Ishikawa (cell line): ENCODE measurements at regions not wholly inside any gene's neighbourhood (a gene's known extent, or its start where the extent isn't known, plus 50 kb on each side); places are given as distances from the start of the nearest gene placed in this dataset.

Experiments
- CEBPB ChIP-seq: IDR thresholded peaks from 2 replicates; pipeline ENCODE4 v1.6.1; 2012
- CREB1 ChIP-seq: IDR thresholded peaks from 2 replicates; pipeline ENCODE4 v1.6.1; 2012; ENCODE audit warnings: low read depth
- EGR1 ChIP-seq: IDR thresholded peaks from 2 replicates; pipeline ENCODE4 v1.6.1; 2012
- EP300 ChIP-seq: IDR thresholded peaks from 2 replicates; pipeline ENCODE4 v1.6.1; 2012; ENCODE audit warnings: borderline replicate concordance
- FOXM1 ChIP-seq: IDR thresholded peaks from 2 replicates; pipeline ENCODE4 v1.6.1; 2012; ENCODE audit warnings: low read depth, borderline replicate concordance
- NFIC ChIP-seq: IDR thresholded peaks from 2 replicates; pipeline ENCODE4 v1.6.1; 2012
- RAD21 ChIP-seq: IDR thresholded peaks from 2 replicates; pipeline ENCODE4 v1.6.1; 2012; ENCODE audit warnings: low read depth
- TAF1 ChIP-seq: IDR thresholded peaks from 2 replicates; pipeline ENCODE4 v1.6.1; 2012; ENCODE audit warnings: low read depth, mild to moderate bottlenecking
- TCF12 ChIP-seq: IDR thresholded peaks from 2 replicates; pipeline ENCODE4 v1.6.1; 2012; ENCODE audit warnings: low read depth
- TEAD4 ChIP-seq: IDR thresholded peaks from 2 replicates; pipeline ENCODE4 v1.6.1; 2012
- YY1 ChIP-seq: IDR thresholded peaks from 2 replicates; pipeline ENCODE4 v1.6.1; 2012; ENCODE audit warnings: low read depth
- ZBTB7A ChIP-seq: IDR thresholded peaks from 2 replicates; pipeline ENCODE4 v1.6.1; 2012; ENCODE audit warnings: low read depth
- TF ChIP-seq, protein P1 (sequence below): IDR thresholded peaks from 2 replicates; pipeline ENCODE4 v1.6.1; 2012; ENCODE audit warnings: low read depth, mild to moderate bottlenecking
- TF ChIP-seq, protein P2 (sequence below): IDR thresholded peaks from 2 replicates; pipeline ENCODE4 v1.6.1; 2012
- TF ChIP-seq, protein P3 (sequence below): IDR thresholded peaks from 2 replicates; pipeline ENCODE4 v1.6.1; 2012

- TF ChIP-seq TAF1: no peak
- TF ChIP-seq, protein P1, sequence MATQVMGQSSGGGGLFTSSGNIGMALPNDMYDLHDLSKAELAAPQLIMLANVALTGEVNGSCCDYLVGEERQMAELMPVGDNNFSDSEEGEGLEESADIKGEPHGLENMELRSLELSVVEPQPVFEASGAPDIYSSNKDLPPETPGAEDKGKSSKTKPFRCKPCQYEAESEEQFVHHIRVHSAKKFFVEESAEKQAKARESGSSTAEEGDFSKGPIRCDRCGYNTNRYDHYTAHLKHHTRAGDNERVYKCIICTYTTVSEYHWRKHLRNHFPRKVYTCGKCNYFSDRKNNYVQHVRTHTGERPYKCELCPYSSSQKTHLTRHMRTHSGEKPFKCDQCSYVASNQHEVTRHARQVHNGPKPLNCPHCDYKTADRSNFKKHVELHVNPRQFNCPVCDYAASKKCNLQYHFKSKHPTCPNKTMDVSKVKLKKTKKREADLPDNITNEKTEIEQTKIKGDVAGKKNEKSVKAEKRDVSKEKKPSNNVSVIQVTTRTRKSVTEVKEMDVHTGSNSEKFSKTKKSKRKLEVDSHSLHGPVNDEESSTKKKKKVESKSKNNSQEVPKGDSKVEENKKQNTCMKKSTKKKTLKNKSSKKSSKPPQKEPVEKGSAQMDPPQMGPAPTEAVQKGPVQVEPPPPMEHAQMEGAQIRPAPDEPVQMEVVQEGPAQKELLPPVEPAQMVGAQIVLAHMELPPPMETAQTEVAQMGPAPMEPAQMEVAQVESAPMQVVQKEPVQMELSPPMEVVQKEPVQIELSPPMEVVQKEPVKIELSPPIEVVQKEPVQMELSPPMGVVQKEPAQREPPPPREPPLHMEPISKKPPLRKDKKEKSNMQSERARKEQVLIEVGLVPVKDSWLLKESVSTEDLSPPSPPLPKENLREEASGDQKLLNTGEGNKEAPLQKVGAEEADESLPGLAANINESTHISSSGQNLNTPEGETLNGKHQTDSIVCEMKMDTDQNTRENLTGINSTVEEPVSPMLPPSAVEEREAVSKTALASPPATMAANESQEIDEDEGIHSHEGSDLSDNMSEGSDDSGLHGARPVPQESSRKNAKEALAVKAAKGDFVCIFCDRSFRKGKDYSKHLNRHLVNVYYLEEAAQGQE: no peak
Observed at GRCh38 chr12:93039062-93039461, 110.0 kb upstream of the EEA1 start.

DNA sequence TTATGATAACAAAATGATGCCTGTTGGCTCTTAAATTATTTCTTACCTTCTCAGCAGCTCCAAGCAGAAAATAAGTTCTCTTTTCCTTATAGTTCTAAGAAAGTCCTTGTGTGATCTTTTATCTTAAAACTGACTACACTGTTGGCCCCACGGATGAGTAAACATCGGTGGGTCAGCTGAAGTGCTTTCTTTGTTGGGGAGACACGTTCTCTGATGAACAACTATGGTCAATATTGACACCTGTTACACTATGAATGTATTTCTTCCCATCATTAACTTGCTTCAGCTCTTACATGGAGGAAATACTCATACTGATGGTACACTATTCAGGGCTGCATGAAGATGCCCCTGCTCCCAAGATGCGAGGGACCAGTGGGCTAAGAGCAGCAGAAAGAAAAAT, 110.8 kb upstream of the EEA1 start:
- TF ChIP-seq TEAD4: no peak
- TF ChIP-seq FOXM1: no peak
- TF ChIP-seq TCF12: no peak

DNA sequence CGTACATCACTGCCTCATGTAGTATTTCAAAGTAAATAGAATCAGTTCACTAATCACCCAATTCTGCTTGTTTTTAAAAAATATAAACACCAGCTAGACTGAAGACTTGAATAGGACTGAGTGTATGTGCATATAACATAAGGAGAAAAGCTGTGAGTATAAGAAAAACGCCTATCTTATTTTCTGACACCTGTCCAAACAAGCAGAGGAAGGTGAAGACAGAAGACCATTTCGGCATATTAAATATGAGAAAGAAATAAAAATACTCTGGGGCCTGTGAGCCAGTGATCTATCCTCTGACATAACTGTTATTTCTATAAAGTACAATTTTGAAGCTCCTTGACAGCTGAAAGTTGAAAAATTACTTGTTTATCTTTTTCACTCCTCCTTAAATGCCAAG, 111.3 kb upstream of the EEA1 start:
- no peak for TF ChIP-seq CREB1
- no peak for TF ChIP-seq TCF12
- TF ChIP-seq RAD21: no peak
- no peak for TF ChIP-seq TAF1
- TF ChIP-seq ZBTB7A: no peak
- TF ChIP-seq, protein P2, sequence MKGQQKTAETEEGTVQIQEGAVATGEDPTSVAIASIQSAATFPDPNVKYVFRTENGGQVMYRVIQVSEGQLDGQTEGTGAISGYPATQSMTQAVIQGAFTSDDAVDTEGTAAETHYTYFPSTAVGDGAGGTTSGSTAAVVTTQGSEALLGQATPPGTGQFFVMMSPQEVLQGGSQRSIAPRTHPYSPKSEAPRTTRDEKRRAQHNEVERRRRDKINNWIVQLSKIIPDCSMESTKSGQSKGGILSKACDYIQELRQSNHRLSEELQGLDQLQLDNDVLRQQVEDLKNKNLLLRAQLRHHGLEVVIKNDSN: no peak
- TF ChIP-seq, protein P3, sequence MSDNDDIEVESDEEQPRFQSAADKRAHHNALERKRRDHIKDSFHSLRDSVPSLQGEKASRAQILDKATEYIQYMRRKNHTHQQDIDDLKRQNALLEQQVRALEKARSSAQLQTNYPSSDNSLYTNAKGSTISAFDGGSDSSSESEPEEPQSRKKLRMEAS: no peak
- TF ChIP-seq CEBPB: no peak
- no peak for TF ChIP-seq TEAD4
- TF ChIP-seq EP300: no peak
- TF ChIP-seq NFIC: no peak
- TF ChIP-seq FOXM1: no peak
- TF ChIP-seq, protein P1: no peak
- no peak for TF ChIP-seq EGR1

DNA sequence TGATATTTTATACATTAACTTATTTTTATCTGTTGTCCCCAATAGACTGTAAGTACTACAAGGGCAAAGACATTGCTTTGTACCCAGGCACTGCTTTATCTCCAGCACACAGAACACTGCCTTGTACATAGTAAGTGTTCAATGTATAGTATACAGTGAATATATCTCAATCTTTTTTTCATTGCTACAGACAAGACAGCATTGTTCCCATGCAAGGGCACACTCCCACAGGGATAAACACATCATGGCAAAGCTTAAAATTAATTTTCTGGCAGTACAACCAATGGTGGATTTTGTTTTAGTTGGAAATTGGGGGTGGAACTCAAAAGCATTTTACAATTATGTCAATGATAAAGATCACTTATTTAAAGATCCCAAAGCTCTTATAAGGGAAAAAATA, 112.3 kb upstream of the EEA1 start:
- TF ChIP-seq ZBTB7A: no peak
- TF ChIP-seq CREB1: no peak
- no peak for TF ChIP-seq RAD21
- TF ChIP-seq, protein P1: no peak
- TF ChIP-seq, protein P3: no peak
- no peak for TF ChIP-seq TCF12
- TF ChIP-seq, protein P2: no peak
- no peak for TF ChIP-seq CEBPB
- TF ChIP-seq EGR1: no peak
- TF ChIP-seq YY1: no peak
- no peak for TF ChIP-seq TEAD4
- no peak for TF ChIP-seq NFIC
- no peak for TF ChIP-seq FOXM1
- no peak for TF ChIP-seq EP300
- no peak for TF ChIP-seq TAF1

GRCh38 chr12:93042283-93042682, 113.2 kb upstream of the EEA1 start:
- TF ChIP-seq EP300 (no peak), CEBPB (no peak)
